ENCODE measurements at regions not wholly inside any gene's neighbourhood (a gene's known extent, or its start where the extent isn't known, plus 50 kb on each side); places are given as distances from the start of the nearest gene placed in this dataset.

DNA sequence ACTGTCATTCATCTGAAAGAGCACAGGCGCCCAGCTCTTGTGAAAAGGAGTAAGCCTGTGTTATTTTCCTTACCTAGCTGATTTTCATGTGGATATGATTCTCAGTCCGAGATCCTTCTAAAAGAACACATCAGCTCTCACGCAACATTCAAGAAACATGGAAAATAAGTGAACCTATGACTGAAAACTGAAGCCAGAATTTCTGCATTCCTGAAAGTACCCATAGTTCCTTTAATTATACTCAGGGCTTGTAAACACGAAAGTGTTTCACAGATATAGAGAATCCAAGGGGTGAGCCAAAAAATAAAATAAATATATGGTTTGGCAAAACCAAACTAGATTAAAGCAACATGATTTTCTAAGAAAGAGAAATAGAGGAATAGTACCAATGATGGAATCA lies 100.8 kb upstream of the CHMP2B start:
- no peak overlapping the region for H3K9ac ChIP-seq (ENCODE audit: low read length)
- H3K9me3 ChIP-seq (ENCODE audit: low read length), result no peaks in the 10 kb centered on the region
- no peak for DNase-seq
- H3K27ac ChIP-seq (ENCODE audit: low read length), result no peak overlapping the region
- no peaks in the 10 kb centered on the region for H3K36me3 ChIP-seq (ENCODE audit: insufficient read depth, low read length)
- H2AFZ ChIP-seq (ENCODE audit: low read length), result no peak overlapping the region
- no peaks in the 10 kb centered on the region for H4K20me1 ChIP-seq (ENCODE audit: insufficient read depth, low read depth, low read length)
- H3K9me2 ChIP-seq (replicated peaks; ENCODE audit: insufficient read depth, low read length), result no peaks in the 10 kb centered on the region
- H3K4me3 ChIP-seq (ENCODE audit: low read length), result no peak overlapping the region
- no peaks in the 10 kb centered on the region for H3K79me2 ChIP-seq (ENCODE audit: low read length)
- no peaks in the 10 kb centered on the region for H3K4me1 ChIP-seq (ENCODE audit: low read length)
- no peaks in the 10 kb centered on the region for H3K27me3 ChIP-seq (ENCODE audit: low read length)
- H3K4me2 ChIP-seq (ENCODE audit: low read depth, low read length, poor library complexity, severe bottlenecking), result no peak overlapping the region

DNA sequence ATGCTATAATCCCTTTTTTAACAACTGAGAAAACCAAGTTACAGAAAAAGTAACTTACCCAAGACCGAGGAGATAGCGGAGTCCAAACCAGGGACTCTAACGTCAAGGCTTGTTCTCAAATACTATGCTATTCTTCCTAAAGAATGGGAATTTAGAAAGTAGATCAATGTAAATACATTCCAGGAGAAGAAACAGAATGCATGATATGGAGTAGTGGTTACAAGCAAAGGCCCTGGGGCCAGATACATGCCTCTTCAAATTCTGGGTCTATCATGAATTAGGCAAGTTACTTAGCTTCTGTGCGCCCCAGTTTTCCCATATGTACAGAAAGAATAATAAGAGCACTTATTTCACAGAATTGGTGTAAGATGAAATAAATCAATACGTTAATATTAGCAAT lies 102.0 kb upstream of the CHMP2B start:
- H3K4me2 ChIP-seq (ENCODE audit: low read depth, low read length, poor library complexity, severe bottlenecking), result no peak overlapping the region
- no peak for DNase-seq

DNA sequence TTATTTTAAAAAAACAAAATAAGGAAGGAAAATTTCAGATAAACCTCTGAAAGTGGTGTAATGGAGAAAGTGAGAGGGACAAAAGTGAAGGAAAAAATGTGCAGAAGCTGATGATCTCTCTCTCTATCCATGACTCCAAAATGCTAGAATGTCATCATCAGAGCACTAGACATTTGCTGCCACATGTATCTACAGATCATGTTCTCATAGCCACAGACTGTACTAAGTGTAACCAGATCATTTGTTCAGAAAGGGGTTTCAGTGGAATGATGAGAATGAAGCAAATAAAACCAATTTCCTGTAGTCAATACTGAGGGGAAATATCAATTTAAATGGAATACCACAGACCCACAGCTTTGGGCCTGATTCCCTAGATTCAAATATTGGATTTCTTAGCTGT lies 104.3 kb upstream of the CHMP2B start:
- 0 out of 2 replicates have a peak, but pooled peaks cover 3% of the 10 kb centered on the region for H3K9me2 ChIP-seq (replicated peaks; ENCODE audit: insufficient read depth, low read length)
- no peaks in the 10 kb centered on the region for H3K4me1 ChIP-seq (ENCODE audit: low read length)
- no peaks in the 10 kb centered on the region for H3K79me2 ChIP-seq (ENCODE audit: low read length)
- no peak overlapping the region for H3K4me2 ChIP-seq (ENCODE audit: low read depth, low read length, poor library complexity, severe bottlenecking)
- no peak overlapping the region for H3K9ac ChIP-seq (ENCODE audit: low read length)
- H3K27ac ChIP-seq (ENCODE audit: low read length), result no peak overlapping the region
- DNase-seq, result no peak
- no peak overlapping the region for H2AFZ ChIP-seq (ENCODE audit: low read length)
- H3K27me3 ChIP-seq (ENCODE audit: low read length), result no peaks in the 10 kb centered on the region
- H3K36me3 ChIP-seq (ENCODE audit: insufficient read depth, low read length), result no peaks in the 10 kb centered on the region
- H3K9me3 ChIP-seq (ENCODE audit: low read length), result no peaks in the 10 kb centered on the region
- no peak overlapping the region for H3K4me3 ChIP-seq (ENCODE audit: low read length)
- no peaks in the 10 kb centered on the region for H4K20me1 ChIP-seq (ENCODE audit: insufficient read depth, low read depth, low read length)

More for the DNA sequence above, 102.0 kb upstream of the CHMP2B start:
- Histone ChIP-seq H3K27me3 (ENCODE audit: low read length) (no peaks in the 10 kb centered on the region), H3K27ac (ENCODE audit: low read length) (no peak overlapping the region), H3K9me2 (replicated peaks; ENCODE audit: insufficient read depth, low read length) (no peaks in the 10 kb centered on the region), H3K79me2 (ENCODE audit: low read length) (no peaks in the 10 kb centered on the region), H4K20me1 (ENCODE audit: insufficient read depth, low read depth, low read length) (no peaks in the 10 kb centered on the region), H3K36me3 (ENCODE audit: insufficient read depth, low read length) (no peaks in the 10 kb centered on the region), H3K4me3 (ENCODE audit: low read length) (no peak overlapping the region), H3K9me3 (ENCODE audit: low read length) (no peaks in the 10 kb centered on the region), H3K9ac (ENCODE audit: low read length) (no peak overlapping the region), H3K4me1 (ENCODE audit: low read length) (no peaks in the 10 kb centered on the region), H2AFZ (ENCODE audit: low read length) (no peak overlapping the region)

DNA sequence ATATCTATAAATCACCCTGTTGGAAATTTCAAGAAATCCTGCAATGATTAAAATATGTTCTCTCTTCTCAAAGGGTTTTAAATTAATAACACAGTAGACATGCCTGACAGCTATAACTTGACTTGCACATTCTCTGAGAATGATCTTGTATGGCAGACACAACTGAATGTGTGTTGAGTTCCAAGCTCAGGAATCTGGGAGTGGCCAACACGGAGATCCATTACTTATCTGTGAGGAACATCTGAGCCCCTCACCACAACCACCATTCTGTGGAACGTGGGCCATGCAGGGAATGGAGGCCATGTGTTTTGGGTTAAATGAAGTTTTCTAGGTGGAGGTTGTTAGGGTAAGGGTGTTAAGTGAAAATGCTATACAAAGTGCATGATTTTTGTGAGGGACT lies 105.3 kb upstream of the CHMP2B start:
- Histone ChIP-seq H3K79me2 (ENCODE audit: low read length) (no peaks in the 10 kb centered on the region), H3K9ac (ENCODE audit: low read length) (no peak overlapping the region), H3K4me1 (ENCODE audit: low read length) (no peaks in the 10 kb centered on the region), H3K27me3 (ENCODE audit: low read length) (no peaks in the 10 kb centered on the region), H3K9me3 (ENCODE audit: low read length) (no peaks in the 10 kb centered on the region), H2AFZ (ENCODE audit: low read length) (no peak overlapping the region), H3K4me3 (ENCODE audit: low read length) (no peak overlapping the region), H4K20me1 (ENCODE audit: insufficient read depth, low read depth, low read length) (no peaks in the 10 kb centered on the region), H3K9me2 (replicated peaks; ENCODE audit: insufficient read depth, low read length) (0 out of 2 replicates have a peak, but pooled peaks cover 3% of the 10 kb centered on the region), H3K4me2 (ENCODE audit: low read depth, low read length, poor library complexity, severe bottlenecking) (no peak overlapping the region), H3K36me3 (ENCODE audit: insufficient read depth, low read length) (no peaks in the 10 kb centered on the region), H3K27ac (ENCODE audit: low read length) (no peak overlapping the region)
- no peak for DNase-seq

DNA sequence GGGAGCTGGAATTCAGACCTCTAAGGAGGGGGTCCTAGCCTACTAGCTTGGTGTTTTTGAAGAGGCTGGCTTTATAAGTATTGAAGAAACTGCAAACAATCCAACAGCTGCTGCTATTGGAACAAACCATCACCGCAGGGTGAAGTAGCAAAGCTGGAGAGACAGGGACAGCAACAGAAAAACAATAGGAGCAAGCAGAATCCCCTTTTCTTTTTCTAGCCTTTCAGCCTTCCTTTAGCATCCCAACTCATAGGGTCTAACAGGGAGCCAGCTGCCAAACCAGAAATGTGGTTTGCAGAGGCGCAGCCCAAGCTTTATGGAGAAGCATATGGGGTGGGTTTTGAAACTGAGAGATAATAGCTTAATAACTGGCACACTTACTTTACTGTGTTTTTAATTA lies 106.2 kb upstream of the CHMP2B start:
- H3K9me2 ChIP-seq (replicated peaks; ENCODE audit: insufficient read depth, low read length), result 0 out of 2 replicates have a peak, but pooled peaks cover 3% of the 10 kb centered on the region

DNA sequence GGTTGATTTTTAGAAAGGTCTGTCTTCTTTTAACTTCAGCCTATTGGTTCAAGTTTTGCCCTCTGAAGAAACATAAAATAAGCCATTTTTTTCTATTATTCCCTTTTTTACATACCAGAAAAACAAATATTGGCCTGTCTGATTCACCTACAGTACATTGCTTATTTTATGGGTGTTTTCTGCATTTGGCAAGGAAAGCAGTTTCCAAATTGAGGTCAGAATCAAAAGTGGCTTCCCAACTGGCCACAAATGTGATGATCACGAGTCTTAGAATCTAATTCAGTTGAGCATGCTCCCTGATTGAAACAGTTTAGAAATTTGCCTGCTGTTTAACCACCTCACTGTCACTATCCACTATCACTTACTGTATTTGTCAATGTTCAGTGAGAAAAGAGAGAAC lies 106.9 kb upstream of the CHMP2B start:
- DNase-seq, result no peak
- H3K9ac ChIP-seq (ENCODE audit: low read length), result no peak overlapping the region

More for the DNA sequence above, 106.2 kb upstream of the CHMP2B start:
- Histone ChIP-seq H3K27ac (ENCODE audit: low read length) (no peak overlapping the region), H3K9ac (ENCODE audit: low read length) (no peak overlapping the region), H3K79me2 (ENCODE audit: low read length) (no peaks in the 10 kb centered on the region), H4K20me1 (ENCODE audit: insufficient read depth, low read depth, low read length) (no peaks in the 10 kb centered on the region), H3K4me2 (ENCODE audit: low read depth, low read length, poor library complexity, severe bottlenecking) (no peak overlapping the region), H3K9me3 (ENCODE audit: low read length) (no peaks in the 10 kb centered on the region), H3K4me3 (ENCODE audit: low read length) (no peak overlapping the region), H2AFZ (ENCODE audit: low read length) (no peak overlapping the region), H3K27me3 (ENCODE audit: low read length) (no peaks in the 10 kb centered on the region), H3K4me1 (ENCODE audit: low read length) (no peaks in the 10 kb centered on the region), H3K36me3 (ENCODE audit: insufficient read depth, low read length) (no peaks in the 10 kb centered on the region)
- no peak for DNase-seq

DNA sequence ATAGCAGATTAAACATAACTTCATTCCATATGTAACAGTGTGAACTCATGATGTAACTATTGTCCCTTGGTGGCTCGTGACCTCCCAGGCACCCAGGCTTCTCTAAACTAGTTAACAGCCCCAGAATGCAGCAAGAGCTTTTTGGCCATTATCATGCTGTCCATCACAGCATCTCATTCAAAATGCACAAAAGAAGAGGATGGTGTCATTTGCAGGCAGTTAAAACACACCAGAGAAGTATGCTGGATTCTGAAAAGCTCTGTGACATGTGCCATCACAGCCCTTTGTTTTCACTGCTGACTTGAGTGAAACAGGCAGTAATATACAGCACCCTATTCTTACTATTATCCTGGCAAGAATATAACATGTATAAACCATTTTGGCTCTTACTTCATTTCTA lies 117.6 kb upstream of the CHMP2B start:
- DNase-seq, result no peak
- Histone ChIP-seq H3K36me3 (ENCODE audit: insufficient read depth, low read length) (no peaks in the 10 kb centered on the region), H3K4me2 (ENCODE audit: low read depth, low read length, poor library complexity, severe bottlenecking) (no peak overlapping the region), H3K27me3 (ENCODE audit: low read length) (no peaks in the 10 kb centered on the region), H4K20me1 (ENCODE audit: insufficient read depth, low read depth, low read length) (no peaks in the 10 kb centered on the region), H3K9me2 (replicated peaks; ENCODE audit: insufficient read depth, low read length) (no peaks in the 10 kb centered on the region), H3K27ac (ENCODE audit: low read length) (no peak overlapping the region), H3K4me3 (ENCODE audit: low read length) (no peak overlapping the region), H3K9me3 (ENCODE audit: low read length) (no peaks in the 10 kb centered on the region), H2AFZ (ENCODE audit: low read length) (no peak overlapping the region), H3K9ac (ENCODE audit: low read length) (no peak overlapping the region), H3K4me1 (ENCODE audit: low read length) (no peaks in the 10 kb centered on the region), H3K79me2 (ENCODE audit: low read length) (no peaks in the 10 kb centered on the region)

More for the DNA sequence above, 106.9 kb upstream of the CHMP2B start:
- H3K9me2 ChIP-seq (replicated peaks; ENCODE audit: insufficient read depth, low read length), result 0 out of 2 replicates have a peak, but pooled peaks cover 3% of the 10 kb centered on the region
- no peaks in the 10 kb centered on the region for H3K36me3 ChIP-seq (ENCODE audit: insufficient read depth, low read length)
- H3K9me3 ChIP-seq (ENCODE audit: low read length), result no peaks in the 10 kb centered on the region
- H4K20me1 ChIP-seq (ENCODE audit: insufficient read depth, low read depth, low read length), result no peaks in the 10 kb centered on the region
- H3K27me3 ChIP-seq (ENCODE audit: low read length), result no peaks in the 10 kb centered on the region
- no peaks in the 10 kb centered on the region for H3K4me1 ChIP-seq (ENCODE audit: low read length)
- H3K27ac ChIP-seq (ENCODE audit: low read length), result no peak overlapping the region
- H2AFZ ChIP-seq (ENCODE audit: low read length), result no peak overlapping the region
- no peak overlapping the region for H3K4me2 ChIP-seq (ENCODE audit: low read depth, low read length, poor library complexity, severe bottlenecking)
- H3K79me2 ChIP-seq (ENCODE audit: low read length), result no peaks in the 10 kb centered on the region
- no peak overlapping the region for H3K4me3 ChIP-seq (ENCODE audit: low read length)

DNA sequence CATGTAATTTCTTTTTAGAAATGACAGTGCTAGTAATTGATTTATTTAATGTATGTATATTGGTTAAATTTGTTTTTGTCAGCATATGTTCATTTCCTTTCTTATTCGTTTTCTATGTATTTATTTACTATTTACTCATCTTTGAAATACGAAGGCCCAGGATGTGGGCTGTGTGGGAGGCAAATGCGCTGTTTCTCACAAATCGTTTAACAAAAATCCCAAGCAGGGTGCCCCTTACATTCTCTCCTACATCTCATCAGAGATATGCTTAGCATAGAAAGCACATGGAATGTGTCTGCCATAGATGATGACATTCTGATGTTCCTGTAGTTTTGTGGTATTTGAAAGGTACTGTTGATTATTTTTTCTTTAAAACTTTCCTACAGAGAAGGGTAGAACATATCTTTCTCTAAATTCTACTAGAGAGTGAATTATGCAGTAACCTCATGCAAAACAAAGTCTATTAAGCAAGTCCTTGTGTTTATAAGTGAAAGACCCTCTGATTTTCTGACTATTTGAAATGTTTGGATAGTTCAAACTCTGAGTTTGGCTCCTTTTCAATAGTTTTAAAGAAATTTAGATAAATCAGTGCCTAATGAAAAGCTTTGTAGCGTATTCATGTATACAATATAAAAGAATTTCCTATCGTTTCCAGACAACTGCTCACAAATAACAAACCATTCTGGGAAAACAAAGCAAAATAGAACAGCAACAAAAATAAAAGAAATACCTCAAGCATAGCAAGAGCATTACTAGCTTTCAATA lies 111.1 kb upstream of the VGLL3 start:
- no peaks in the 10 kb centered on the region for H3K9me2 ChIP-seq (replicated peaks; ENCODE audit: insufficient read depth, low read length)

More for the DNA sequence above, 111.1 kb upstream of the VGLL3 start:
- H2AFZ ChIP-seq (ENCODE audit: low read length), result no peak overlapping the region
- H3K27me3 ChIP-seq (ENCODE audit: low read length), result no peaks in the 10 kb centered on the region
- H3K4me3 ChIP-seq (ENCODE audit: low read length), result no peak overlapping the region
- no peak for DNase-seq
- no peaks in the 10 kb centered on the region for H4K20me1 ChIP-seq (ENCODE audit: insufficient read depth, low read depth, low read length)
- H3K9ac ChIP-seq (ENCODE audit: low read length), result no peak overlapping the region
- H3K36me3 ChIP-seq (ENCODE audit: insufficient read depth, low read length), result no peaks in the 10 kb centered on the region
- H3K4me2 ChIP-seq (ENCODE audit: low read depth, low read length, poor library complexity, severe bottlenecking), result no peak overlapping the region
- H3K4me1 ChIP-seq (ENCODE audit: low read length), result no peaks in the 10 kb centered on the region
- no peaks in the 10 kb centered on the region for H3K79me2 ChIP-seq (ENCODE audit: low read length)
- no peak overlapping the region for H3K27ac ChIP-seq (ENCODE audit: low read length)
- H3K9me3 ChIP-seq (ENCODE audit: low read length), result no peaks in the 10 kb centered on the region
